ENCODE measurements at regions not wholly inside any gene's neighbourhood (a gene's known extent, or its start where the extent isn't known, plus 50 kb on each side); places are given as distances from the start of the nearest gene placed in this dataset.

DNA sequence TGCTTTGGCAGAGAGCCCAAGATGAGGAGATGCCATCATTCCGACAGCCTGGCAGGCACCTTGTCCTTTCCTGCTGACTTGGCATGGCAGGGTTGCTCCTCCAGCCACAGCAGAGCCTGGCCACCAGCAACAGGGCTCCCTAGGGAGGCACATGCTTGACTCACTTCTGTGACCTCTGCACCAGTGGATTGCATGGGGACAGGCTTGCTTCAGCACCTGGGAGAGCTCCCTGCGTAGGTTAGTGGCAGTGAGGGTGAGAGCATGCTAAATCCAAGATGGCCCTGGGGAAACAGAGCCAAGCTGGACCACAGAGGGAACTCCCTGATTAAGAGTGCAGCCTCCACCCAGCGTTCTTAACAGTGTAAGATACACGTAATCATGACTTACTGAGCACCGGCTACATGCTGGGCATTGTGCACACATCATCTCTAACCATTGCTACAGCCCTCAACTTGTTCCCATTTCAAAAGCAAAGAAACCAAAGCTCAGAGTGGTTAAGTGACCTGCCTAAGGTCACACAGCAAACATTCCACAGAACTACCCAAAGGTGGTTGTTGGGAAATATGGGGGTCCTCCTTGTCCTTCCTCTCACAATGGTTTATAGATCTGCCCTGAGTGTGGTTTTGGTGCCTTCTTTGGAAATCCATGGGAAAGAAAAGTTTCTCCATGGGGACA, 116.6 kb upstream of the UQCRFS1 start:
- H3K27ac ChIP-seq = no peak overlapping the region
- H3K4me3 ChIP-seq (ENCODE audit: low read depth, low read length) = no peak overlapping the region
- no peak for DNase-seq
- in situ Hi-C loops (cut with HindIII; ENCODE audit: low pct_ligation_motif_present, low sequenced_read_pairs) = no loop called here
- H3K36me3 ChIP-seq (replicated peaks) = no peaks in the 10 kb centered on the region
- no peaks in the 10 kb centered on the region for H3K27me3 ChIP-seq (replicated peaks)
- TF ChIP-seq, protein P1, sequence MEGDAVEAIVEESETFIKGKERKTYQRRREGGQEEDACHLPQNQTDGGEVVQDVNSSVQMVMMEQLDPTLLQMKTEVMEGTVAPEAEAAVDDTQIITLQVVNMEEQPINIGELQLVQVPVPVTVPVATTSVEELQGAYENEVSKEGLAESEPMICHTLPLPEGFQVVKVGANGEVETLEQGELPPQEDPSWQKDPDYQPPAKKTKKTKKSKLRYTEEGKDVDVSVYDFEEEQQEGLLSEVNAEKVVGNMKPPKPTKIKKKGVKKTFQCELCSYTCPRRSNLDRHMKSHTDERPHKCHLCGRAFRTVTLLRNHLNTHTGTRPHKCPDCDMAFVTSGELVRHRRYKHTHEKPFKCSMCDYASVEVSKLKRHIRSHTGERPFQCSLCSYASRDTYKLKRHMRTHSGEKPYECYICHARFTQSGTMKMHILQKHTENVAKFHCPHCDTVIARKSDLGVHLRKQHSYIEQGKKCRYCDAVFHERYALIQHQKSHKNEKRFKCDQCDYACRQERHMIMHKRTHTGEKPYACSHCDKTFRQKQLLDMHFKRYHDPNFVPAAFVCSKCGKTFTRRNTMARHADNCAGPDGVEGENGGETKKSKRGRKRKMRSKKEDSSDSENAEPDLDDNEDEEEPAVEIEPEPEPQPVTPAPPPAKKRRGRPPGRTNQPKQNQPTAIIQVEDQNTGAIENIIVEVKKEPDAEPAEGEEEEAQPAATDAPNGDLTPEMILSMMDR (IDR thresholded peaks at IDR 0.05; ENCODE audit: low read depth, low read length, missing control alignments) = no peak

DNA sequence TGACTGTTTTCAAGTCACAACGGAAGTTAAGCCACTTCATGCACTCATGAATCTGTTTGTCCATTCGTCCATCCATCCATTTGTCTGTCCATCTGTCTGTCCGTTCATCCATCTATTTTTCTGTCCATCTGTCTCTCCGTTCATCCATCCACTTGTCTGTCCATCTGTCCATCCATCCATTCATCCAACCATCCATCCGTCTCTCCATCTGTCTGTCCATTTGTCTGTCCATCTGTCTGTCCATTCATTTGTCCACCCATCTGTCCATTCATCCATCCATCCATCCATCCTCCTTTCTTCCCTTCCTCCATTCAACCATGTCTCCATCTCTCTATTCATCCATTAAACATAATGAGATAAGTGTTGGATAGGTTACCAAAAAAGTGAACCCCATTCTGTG, 123.5 kb upstream of the UQCRFS1 start:
- TF ChIP-seq, protein P1 (IDR thresholded peaks at IDR 0.05; ENCODE audit: low read depth, low read length, missing control alignments) = no peak
- no peak overlapping the region for H3K27ac ChIP-seq
- H3K36me3 ChIP-seq (replicated peaks) = no peaks in the 10 kb centered on the region
- no peak for DNase-seq
- in situ Hi-C loops (cut with HindIII; ENCODE audit: low pct_ligation_motif_present, low sequenced_read_pairs) = no loop called here
- no peak overlapping the region for H3K4me3 ChIP-seq (ENCODE audit: low read depth, low read length)
- H3K27me3 ChIP-seq (replicated peaks) = no peaks in the 10 kb centered on the region

DNA sequence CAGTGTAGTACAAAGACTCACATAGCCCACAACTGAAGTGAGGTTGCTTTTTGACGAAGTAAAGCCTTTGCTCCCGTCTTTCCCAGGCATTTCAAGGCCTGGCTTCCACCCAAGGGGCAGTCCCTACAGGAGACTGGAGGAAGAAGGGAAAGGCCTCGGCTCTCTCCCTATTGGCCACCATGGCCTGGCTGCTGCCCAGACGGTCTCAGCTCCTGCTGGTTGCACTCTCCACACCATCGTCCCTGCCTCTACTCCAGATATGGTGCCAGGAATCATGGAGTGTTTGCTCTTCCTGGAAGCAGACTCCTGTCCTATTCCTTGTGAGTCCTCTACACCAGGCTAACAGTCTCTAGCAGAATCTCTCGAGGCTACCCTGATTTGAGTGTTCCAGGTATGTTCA, 124.1 kb upstream of the UQCRFS1 start:
- no peaks in the 10 kb centered on the region for H3K27me3 ChIP-seq (replicated peaks)
- no peaks in the 10 kb centered on the region for H3K36me3 ChIP-seq (replicated peaks)
- in situ Hi-C loops (cut with HindIII; ENCODE audit: low pct_ligation_motif_present, low sequenced_read_pairs) = no loop called here
- DNase-seq = no peak
- TF ChIP-seq, protein P1 (IDR thresholded peaks at IDR 0.05; ENCODE audit: low read depth, low read length, missing control alignments) = no peak
- no peak overlapping the region for H3K27ac ChIP-seq
- H3K4me3 ChIP-seq (ENCODE audit: low read depth, low read length) = no peak overlapping the region

DNA sequence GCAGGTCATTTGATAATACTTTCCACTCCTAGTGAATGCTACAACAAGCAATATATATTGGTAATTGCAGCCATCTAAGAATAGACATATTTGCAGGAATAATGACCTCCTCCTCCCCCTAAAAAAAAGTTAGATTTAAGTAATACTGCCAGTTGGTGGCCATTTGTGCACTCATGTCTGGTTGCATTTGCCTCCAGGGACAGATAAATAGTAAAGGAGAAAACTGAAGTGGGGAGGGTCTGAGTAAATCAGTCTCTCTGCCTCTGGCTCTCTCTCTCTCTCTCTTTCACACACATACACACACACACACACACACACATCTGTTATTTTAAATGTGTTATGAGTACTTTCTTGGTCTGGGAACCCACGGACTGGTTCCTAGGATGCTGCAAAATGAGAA, 125.5 kb upstream of the UQCRFS1 start:
- Histone ChIP-seq H3K4me3 (ENCODE audit: low read depth, low read length) (no peak overlapping the region), H3K27ac (no peak overlapping the region), H3K36me3 (replicated peaks) (no peaks in the 10 kb centered on the region), H3K27me3 (replicated peaks) (no peaks in the 10 kb centered on the region)
- no peak for DNase-seq
- in situ Hi-C loops (cut with HindIII; ENCODE audit: low pct_ligation_motif_present, low sequenced_read_pairs) = no loop called here
- TF ChIP-seq, protein P1 (IDR thresholded peaks at IDR 0.05; ENCODE audit: low read depth, low read length, missing control alignments) = no peak

DNA sequence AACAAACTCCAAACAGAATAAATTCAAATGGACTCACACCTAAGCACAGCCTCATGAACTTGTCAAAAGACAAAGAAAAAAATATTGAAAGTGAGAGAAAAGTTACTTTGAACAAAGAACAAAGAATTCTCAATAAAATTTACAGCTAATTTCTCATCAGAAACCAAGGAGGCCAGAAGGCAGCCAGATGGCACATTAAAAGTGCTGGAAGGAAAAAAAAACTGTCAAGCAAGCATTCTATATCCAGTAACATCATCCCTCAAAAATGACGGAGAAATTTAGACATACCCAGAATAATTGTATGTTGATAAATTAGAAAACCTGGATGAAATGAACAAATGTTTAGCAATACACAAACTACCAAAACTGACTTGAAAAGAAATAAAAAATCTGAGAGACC, 129.8 kb upstream of the UQCRFS1 start:
- Histone ChIP-seq H3K4me3 (ENCODE audit: low read depth, low read length) (no peak overlapping the region), H3K27ac (no peak overlapping the region), H3K36me3 (replicated peaks) (no peaks in the 10 kb centered on the region), H3K27me3 (replicated peaks) (no peaks in the 10 kb centered on the region)
- no peak for DNase-seq
- in situ Hi-C loops (cut with HindIII; ENCODE audit: low pct_ligation_motif_present, low sequenced_read_pairs) = no loop called here
- TF ChIP-seq, protein P1 (IDR thresholded peaks at IDR 0.05; ENCODE audit: low read depth, low read length, missing control alignments) = no peak

DNA sequence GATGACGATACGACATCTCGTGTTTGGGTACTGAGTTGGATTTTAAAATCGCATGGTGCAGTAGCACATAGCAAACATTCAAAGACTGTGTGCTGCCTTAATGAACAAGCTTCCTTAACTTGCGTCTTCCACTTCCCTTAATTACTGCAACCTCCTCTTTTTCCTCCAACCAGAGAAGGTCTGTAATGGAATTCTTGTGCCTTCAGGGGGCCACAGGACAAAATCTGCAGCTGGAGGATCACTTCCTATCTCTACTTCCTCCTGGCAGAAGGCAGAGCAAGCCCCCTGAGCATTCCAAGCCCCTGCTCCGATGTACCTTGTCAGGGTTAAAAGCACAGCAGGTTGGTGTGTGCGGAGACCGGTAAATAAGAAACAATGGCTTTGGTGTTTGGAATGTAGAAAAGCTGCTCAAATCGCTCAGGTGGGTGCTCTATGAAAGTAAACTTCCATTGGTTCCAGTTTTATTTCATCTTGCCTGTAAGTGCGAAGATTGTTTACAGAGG, 151.3 kb upstream of the UQCRFS1 start:
- in situ Hi-C loops (cut with HindIII; ENCODE audit: low pct_ligation_motif_present, low sequenced_read_pairs) = no loop called here

More for the DNA sequence above, 151.3 kb upstream of the UQCRFS1 start:
- Histone ChIP-seq H3K36me3 (replicated peaks) (no peaks in the 10 kb centered on the region), H3K4me3 (ENCODE audit: low read depth, low read length) (no peak overlapping the region), H3K27me3 (replicated peaks) (no peaks in the 10 kb centered on the region), H3K27ac (no peak overlapping the region)
- TF ChIP-seq, protein P1 (IDR thresholded peaks at IDR 0.05; ENCODE audit: low read depth, low read length, missing control alignments) = no peak
- DNase-seq = no peak

All from brain microvascular endothelial cell (primary cell).